Thoracic aorta (tissue), 2 donors: ENCODE measurements at regions not wholly inside any gene's neighbourhood (a gene's known extent, or its start where the extent isn't known, plus 50 kb on each side); places are given as distances from the start of the nearest gene placed in this dataset.

Source experiments
- ATAC-seq: fragments of 150-250 bp; one replicate; pipeline ENCODE4 v1.8.0; 2017; ENCODE audit warnings: low read depth; ENCODE audit not compliant: insufficient number of reproducible peaks, low FRiP score
- DNase-seq: peaks from one replicate; pipeline ENCODE4 v3.0.0-alpha.2; 2020; ENCODE audit warnings: low spot score
- H3K27ac ChIP-seq, 2 donors: fragments of 200-600 bp; sonication (generic); 1 replicate in 1 of 2; 2 replicates in 1 of 2; pipeline ENCODE4 v1.5.1; 2016; ENCODE audit warnings: mild to moderate bottlenecking in 2 of 2, moderate library complexity in 2 of 2
- H3K27me3 ChIP-seq: fragments of 200-600 bp; sonication (generic); replicated peaks from 2 replicates; pipeline ENCODE4 v1.6.0; 2016; ENCODE audit warnings: mild to moderate bottlenecking; ENCODE audit not compliant: insufficient read depth
- H3K36me3 ChIP-seq: fragments of 200-600 bp; sonication (generic); one replicate; pipeline ENCODE4 v1.5.1; 2016
- H3K4me1 ChIP-seq, 2 donors: fragments of 200-600 bp; sonication (generic); 1 replicate in 1 of 2; 2 replicates in 1 of 2; pipeline versions ENCODE4 v1.5.1 to v1.6.0; 2016; ENCODE audit warnings: low read depth in 2 of 2, mild to moderate bottlenecking in 1 of 2; ENCODE audit not compliant: control insufficient read depth in 1 of 2
- H3K4me3 ChIP-seq: fragments of 200-600 bp; sonication (generic); 2 replicates; pipeline ENCODE4 v1.5.1; 2016; ENCODE audit warnings: mild to moderate bottlenecking
- H3K9me3 ChIP-seq: fragments of 200-600 bp; sonication (generic); 2 replicates; pipeline ENCODE4 v1.5.1; 2016
- CTCF ChIP-seq: fragments of 200-600 bp; sonication (generic); IDR thresholded peaks from one replicate; pipeline ENCODE4 v1.5.1; 2019; ENCODE audit warnings: antibody characterized with exemption

DNA sequence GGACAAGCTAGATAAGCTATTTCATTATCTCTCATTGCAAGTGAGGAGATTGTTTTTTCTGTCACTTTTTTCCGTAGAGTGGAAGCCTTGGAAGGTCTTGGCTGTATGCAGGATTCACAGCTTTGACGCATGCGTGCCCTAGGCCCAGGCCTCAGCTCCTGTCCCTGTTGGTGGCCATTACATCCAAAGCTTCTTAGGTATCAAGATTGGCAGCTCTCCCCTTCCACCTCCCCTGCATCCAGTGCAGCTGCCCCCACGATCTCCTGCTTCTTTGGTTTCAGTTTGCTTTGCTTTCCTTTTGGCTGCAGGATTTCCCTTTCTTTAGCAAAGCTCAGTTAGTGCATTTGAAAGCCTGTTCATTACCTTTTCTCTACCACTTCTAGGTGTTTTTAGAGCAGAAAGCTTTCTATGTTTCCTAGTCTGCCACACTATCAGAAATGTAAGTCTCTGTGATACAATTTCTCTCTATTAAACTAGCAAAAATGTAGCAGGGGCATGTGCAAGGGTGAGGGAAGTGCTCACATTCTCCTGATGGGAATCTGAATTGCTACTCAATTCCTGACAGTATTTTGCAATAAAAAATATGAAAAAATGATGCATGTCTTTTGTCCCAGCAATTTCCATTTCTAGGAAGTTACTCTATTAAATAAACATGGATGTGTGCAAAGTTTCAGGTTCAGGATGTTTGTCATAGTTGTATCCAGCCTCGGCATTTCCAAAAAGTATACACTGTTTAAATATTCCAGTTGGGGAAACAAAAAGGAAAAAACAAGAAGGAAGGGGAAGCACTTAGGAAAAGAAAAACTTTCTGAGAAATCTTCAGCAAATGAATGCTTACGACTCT, 91.2 kb downstream of the LIPG start:
- Histone ChIP-seq H3K4me3 (peak overlapping the region; percentile 28), H3K27ac (no peak overlapping the region), H3K4me1 (no peaks in the 10 kb centered on the region), H3K9me3 (no peaks in the 10 kb centered on the region), H3K27me3 (no peaks in the 10 kb centered on the region), H3K36me3 (no peaks in the 10 kb centered on the region)
- no peak for ATAC-seq
- TF ChIP-seq CTCF, result no peak
- DNase-seq, result no peak

DNA sequence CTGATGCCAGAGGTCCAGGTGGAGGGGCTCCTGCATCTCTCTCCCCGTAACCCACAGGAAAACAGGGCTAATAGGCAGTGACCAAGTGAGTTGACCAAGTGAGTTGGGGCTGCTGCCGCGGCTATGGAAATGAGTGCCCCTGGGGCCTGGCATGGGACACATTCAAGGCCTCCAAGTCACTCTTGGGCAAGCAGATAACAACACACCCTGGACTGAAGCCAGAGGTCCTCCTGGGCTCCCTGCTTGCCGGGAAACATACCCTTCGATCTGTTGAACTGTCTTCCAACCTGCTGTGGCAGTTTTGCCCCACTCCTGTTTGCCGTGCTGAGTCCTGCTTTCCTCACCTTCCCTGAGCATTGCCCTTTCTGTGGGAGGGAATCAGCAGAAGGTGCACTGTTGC, 89.2 kb downstream of the LIPG start:
- ATAC-seq, result no peak
- Histone ChIP-seq H3K4me1 (peaks cover 0 to 5% of the 10 kb centered on the region in 2 donors), H3K27me3 (no peaks in the 10 kb centered on the region), H3K27ac (no peak overlapping the region), H3K9me3 (no peaks in the 10 kb centered on the region), H3K4me3 (no peak overlapping the region), H3K36me3 (no peaks in the 10 kb centered on the region)
- no peak for TF ChIP-seq CTCF
- no peak for DNase-seq

DNA sequence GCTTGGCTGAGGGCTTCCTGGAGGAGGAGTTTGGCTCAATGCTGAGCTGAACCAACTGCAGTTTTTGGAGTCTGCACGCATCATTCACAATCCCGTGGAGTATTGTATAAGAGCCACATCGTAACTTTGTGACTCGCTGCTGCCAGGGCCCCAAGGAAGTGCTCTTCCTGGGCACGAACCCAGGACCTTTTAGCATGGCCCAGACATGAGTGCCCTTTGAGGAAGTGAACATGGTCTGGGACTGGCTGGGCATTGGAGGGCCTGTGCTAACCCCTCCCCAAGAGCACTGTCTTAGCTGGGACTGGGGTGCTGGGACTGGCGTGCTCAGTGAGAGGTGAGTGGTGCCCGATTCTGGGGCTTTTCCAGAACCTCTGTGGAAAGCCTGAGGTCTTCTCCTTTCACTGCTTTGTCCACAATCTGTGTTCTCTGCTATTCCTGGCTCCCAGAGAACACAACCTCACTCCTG, 88.6 kb downstream of the LIPG start:
- Histone ChIP-seq H3K36me3 (no peaks in the 10 kb centered on the region), H3K27ac (no peak overlapping the region), H3K27me3 (no peaks in the 10 kb centered on the region), H3K9me3 (no peaks in the 10 kb centered on the region), H3K4me3 (no peak overlapping the region), H3K4me1 (peaks cover 0 to 10% of the 10 kb centered on the region in 2 donors)
- ATAC-seq (no peak), DNase-seq (no peak)
- no peak for TF ChIP-seq CTCF

- no peak for DNase-seq
- Histone ChIP-seq H3K9me3 (no peaks in the 10 kb centered on the region), H3K27ac (no peak overlapping the region), H3K4me3 (no peak overlapping the region), H3K36me3 (no peaks in the 10 kb centered on the region), H3K4me1 (peaks cover 0 to 12% of the 10 kb centered on the region in 2 donors), H3K27me3 (no peaks in the 10 kb centered on the region)
- no peak for ATAC-seq
- no peak for TF ChIP-seq CTCF
Observed at GRCh38 chr18:49648811-49649210, 87.0 kb downstream of the LIPG start.
